ENCODE measurements at regions not wholly inside any gene's neighbourhood (a gene's known extent, or its start where the extent isn't known, plus 50 kb on each side); places are given as distances from the start of the nearest gene placed in this dataset.
"Not testable (repeated sequence)": the region's sequence is repeated elsewhere in the genome, so short reads cannot be mapped to it uniquely, and the experiment has no call there.

- DNase-seq, result no peak
These were observed 204.0 kb downstream of the DAD1 start for GRCh38 chr14:22384974-22385526.

DNA sequence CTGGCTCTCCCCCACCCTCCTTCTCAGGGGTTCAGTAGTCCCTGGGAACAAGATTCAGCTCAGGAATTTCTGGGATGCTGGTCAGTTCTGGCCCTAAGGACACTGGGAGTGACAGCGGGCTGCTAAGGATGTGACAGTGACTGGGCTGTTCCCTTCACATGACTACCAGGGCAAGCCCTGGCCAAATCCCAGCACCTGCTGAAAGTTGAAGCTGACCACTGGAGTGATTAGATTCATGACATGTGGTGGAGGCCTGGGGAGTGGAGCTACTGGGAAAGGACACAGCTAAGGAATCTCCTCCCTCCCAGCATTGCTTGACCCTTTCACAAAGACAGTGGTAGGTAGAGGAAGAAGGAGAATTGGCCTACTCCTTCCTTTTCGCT, 204.9 kb downstream of the DAD1 start:
- no peak for DNase-seq

GRCh38 chr14:22383515-22384166, 205.4 kb downstream of the DAD1 start:
- DNase-seq, result no peak

GRCh38 chr14:22382955-22383354, 206.1 kb downstream of the DAD1 start:
- no peak for DNase-seq

DNA sequence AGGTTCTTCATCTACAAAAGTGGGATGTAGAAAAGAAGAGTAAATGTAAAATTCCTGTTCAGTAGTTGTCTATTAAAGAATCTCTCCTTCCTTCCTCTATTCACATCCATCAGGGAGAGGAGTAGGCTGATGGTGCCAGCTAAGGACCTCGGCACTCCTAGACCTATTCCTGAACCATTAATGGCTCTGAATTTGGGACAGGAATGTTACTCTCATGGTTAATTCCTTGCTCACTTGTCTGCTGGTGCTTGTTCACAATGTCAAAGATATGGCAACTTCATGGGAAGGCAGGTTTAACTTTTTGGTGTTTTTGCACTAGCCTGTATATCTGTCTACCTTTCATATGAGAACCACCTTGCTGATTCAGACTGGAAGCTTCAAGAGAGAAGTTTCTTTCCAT, 206.6 kb downstream of the DAD1 start:
- no peak for DNase-seq

- no peak for DNase-seq
These were observed 207.3 kb downstream of the DAD1 start for GRCh38 chr14:22381766-22382165.

GRCh38 chr14:22381408-22381760, 207.6 kb downstream of the DAD1 start:
- no peak for DNase-seq

- no peak for DNase-seq
These were observed 208.2 kb downstream of the DAD1 start for GRCh38 chr14:22380571-22381407.

- DNase-seq, result no peak
These were observed 209.3 kb downstream of the DAD1 start for GRCh38 chr14:22379727-22380126.

DNA sequence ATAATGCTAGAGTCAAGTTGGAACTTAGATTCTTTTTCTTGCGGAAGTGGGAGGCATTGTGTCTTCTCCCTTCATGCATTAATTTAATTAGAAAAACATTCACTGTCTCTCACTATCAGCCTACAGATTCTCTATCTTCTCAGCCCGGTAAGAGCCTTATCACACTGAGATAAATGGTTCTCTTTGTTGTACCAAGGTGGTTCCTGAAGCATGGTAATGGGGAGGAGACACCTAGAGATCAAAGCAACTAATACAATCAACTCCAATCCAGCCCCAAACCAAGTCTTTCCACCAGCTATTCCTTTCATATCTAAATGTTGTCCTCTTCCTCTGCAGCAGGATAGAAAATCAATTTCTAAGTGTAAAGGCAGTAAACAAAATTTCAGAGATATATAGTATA, 210.8 kb downstream of the DAD1 start:
- no peak for DNase-seq

GRCh38 chr14:22375321-22375930, 213.6 kb downstream of the DAD1 start:
- no peak for DNase-seq

GRCh38 chr14:22370084-22370847, 218.8 kb downstream of the DAD1 start:
- DNase-seq, result peak in 7 of 14 donors; percentile 5 to 34 (median 13)

DNA sequence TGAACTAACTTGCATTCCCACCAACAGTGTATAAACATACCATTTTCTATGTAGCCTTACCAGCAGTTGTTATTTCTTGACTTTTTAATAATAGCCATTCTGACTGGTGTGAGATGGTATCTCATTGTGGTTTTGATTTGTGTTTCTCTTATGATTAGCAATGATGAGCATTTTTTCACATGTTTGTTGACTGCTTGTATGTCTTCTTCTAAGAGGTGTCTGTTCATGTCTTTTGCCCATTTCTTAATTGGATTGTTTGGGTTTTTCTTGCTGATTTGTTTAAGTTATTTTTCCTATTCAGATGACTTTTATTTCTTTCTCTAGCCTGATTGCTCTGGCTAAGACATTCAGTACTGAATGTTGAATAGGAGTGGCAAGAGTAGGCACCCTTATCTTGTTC, 230.3 kb downstream of the DAD1 start:
- no peak for DNase-seq

GRCh38 chr14:22349281-22349680, 239.7 kb downstream of the DAD1 start:
- DNase-seq, result not testable (repeated sequence)

GRCh38 chr14:22344673-22345072, 244.4 kb downstream of the DAD1 start:
- DNase-seq, result no peak

DNA sequence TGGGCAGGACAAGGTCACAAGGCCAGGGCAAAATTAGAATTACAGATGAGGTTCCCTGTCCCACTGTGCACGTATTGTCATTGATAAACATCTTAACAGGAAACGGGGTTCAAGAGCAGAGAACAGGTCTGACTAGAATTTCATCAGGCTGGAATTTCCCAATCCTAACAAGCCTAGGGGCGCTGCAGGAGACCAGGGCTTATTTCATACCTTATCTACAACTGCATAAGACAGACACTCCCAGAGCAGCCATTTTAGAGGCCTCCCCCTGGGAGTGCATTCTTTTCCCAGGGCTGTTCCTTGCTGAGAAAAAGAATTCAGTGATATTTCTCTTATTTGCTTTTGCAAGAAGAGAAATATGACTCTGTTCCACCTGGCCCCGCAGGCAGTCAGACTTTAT, 244.8 kb downstream of the DAD1 start:
- DNase-seq, result not testable (repeated sequence)

DNA sequence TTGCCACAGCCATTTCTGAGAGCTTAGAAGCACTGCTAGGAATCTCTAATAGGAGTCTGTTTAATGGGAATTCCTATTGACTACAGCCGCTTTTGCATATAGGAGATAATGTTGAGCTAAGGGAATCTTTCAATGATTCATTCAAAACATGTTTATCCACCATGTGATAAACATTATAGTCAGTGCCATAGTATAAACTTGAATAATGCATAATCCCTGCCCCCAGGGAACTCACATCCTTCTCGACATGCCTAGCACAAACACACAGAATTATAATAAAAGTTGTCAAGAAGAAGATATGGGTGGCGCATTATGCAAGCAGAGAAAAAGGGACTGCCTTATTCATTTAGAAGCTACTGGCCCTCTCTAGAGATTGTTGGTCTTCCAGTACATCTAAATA, 248.0 kb downstream of the DAD1 start:
- no peak for DNase-seq

DNA sequence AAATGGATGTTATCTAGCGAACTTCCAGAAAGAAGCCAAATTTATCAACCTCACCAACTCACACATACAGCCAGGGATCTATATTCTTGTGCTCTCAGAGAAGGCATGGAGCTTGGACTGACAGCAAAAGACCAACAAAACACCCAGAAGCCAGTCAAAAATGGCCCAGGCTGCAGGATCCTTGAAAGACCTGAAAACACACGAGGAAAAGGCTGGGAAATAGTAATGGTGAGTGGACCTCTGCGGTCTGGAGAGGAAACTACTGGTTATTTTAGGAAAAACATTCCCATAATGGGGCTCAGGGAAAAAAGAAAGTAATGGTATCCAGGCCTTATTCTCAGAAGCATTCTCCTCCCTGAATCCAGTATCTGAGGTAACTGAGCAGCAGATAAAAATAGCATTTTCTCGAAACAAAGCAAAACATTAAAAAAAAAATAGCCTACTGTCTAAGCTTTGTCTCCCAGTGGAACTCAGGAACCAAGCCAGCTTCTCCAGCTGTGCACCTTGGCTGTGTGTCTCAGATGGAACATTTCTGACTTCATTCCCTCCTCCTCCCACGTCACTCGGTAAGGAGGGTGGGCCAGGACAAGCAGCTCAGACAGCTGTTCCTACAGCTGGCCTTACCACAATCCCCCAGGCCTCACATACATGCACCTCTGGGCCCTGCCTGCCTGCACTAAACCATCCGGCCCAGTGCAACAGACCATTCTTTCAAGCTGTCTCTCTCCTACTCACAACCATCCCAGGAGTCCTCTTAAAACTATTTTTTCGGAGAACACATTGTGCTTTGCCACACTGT, 249.9 kb downstream of the DAD1 start:
- peak in 2 of 14 donors; percentile 8 to 11 for DNase-seq

DNA sequence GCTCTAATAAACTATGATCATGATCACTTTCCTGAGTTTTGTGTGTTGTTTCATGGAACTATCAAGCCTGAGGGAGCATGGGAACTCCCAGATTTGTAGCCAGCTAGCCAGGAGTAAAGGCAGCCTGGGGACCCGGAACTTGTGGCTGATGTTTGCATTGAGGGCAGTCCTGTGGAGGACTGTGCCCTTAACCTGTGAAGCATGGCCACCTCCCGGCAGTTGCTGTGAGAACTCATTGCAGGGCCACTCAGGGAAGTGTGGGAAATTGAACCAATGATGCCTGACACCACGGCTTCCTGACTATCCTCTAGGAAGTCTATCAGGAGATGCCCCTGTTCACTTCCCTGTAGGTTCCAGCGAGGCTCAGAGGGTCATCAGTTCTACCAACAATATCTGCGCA, 250.6 kb downstream of the DAD1 start:
- DNase-seq, result no peak

GRCh38 chr14:22337938-22338337, 251.1 kb downstream of the DAD1 start:
- no peak for DNase-seq

GRCh38 chr14:22337521-22337920, 251.5 kb downstream of the DAD1 start:
- no peak for DNase-seq

DNA sequence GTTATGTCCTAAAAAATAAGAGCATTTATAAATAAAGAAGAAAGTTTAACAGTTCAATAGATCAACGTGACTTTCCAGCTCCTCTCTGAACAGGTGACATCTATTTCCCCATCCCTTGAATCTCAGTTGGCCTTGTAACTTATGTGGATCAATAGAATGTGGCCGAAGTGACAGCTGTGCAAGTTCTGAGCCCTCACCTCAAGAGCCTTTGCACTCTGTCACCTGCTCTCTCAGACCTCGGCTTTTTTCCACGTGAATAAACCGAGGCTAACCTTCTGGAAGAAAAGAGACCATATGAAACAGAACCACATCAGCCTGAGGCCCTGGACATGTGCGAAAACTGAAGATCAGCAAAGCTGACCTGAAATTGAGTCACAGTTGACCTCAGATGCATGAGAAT, 253.0 kb downstream of the DAD1 start:
- DNase-seq, result no peak

Data from C1 segment of cervical spinal cord (tissue), 14 donors.